ENCODE measurements at regions not wholly inside any gene's neighbourhood (a gene's known extent, or its start where the extent isn't known, plus 50 kb on each side); places are given as distances from the start of the nearest gene placed in this dataset.

DNA sequence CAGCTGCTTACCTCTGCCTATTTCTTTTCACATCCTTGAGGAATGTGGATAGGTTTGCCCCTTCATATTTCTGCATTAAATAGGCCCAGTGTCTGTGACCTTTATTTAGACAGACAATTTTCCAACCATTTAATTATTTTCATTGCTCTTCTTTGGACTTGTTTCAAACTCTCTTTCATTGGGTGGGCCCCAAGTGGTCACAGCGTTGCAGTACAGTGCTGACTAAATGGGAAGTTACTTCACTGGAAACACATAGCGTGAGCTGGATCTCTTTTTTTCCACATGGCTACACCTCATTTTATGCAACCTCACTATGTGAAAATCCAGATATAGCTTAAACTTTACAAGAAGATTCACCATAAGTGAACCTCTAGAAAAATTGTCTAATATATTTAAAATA, 438.9 kb downstream of the ADAMTS20 start:
- no peak for TF ChIP-seq POLR2A (IDR thresholded peaks at IDR 0.05)
- TF ChIP-seq, protein P1, sequence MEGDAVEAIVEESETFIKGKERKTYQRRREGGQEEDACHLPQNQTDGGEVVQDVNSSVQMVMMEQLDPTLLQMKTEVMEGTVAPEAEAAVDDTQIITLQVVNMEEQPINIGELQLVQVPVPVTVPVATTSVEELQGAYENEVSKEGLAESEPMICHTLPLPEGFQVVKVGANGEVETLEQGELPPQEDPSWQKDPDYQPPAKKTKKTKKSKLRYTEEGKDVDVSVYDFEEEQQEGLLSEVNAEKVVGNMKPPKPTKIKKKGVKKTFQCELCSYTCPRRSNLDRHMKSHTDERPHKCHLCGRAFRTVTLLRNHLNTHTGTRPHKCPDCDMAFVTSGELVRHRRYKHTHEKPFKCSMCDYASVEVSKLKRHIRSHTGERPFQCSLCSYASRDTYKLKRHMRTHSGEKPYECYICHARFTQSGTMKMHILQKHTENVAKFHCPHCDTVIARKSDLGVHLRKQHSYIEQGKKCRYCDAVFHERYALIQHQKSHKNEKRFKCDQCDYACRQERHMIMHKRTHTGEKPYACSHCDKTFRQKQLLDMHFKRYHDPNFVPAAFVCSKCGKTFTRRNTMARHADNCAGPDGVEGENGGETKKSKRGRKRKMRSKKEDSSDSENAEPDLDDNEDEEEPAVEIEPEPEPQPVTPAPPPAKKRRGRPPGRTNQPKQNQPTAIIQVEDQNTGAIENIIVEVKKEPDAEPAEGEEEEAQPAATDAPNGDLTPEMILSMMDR (IDR thresholded peaks at IDR 0.05): no peak
